ENCODE measurements at regions not wholly inside any gene's neighbourhood (a gene's known extent, or its start where the extent isn't known, plus 50 kb on each side); places are given as distances from the start of the nearest gene placed in this dataset.

- no peak overlapping the region for H3K9ac ChIP-seq
- no peaks in the 10 kb centered on the region for H3K36me3 ChIP-seq (ENCODE audit: control insufficient read depth, insufficient read depth, low read length)
- no peaks in the 10 kb centered on the region for H3K9me3 ChIP-seq (ENCODE audit: control insufficient read depth, low read length)
- H3K4me3 ChIP-seq (ENCODE audit: low read depth, low read length), result no peak overlapping the region
- H3K27me3 ChIP-seq (ENCODE audit: control insufficient read depth, insufficient read depth, low read length), result no peaks in the 10 kb centered on the region
- H3K79me2 ChIP-seq, result no peaks in the 10 kb centered on the region
- no peak for TF ChIP-seq CTCF (IDR thresholded peaks at IDR 0.05)
- no peak overlapping the region for H3K4me2 ChIP-seq (ENCODE audit: low read length)
- no peak overlapping the region for H3K27ac ChIP-seq
- no peaks in the 10 kb centered on the region for H3K4me1 ChIP-seq
- no peak overlapping the region for H2AFZ ChIP-seq
Observed at GRCh38 chr3:117254985-117255384, 545.4 kb downstream of the TUSC7 start.

GRCh38 chr3:117255736-117256135, 546.2 kb downstream of the TUSC7 start:
- no peak overlapping the region for H3K27ac ChIP-seq
- H2AFZ ChIP-seq, result no peak overlapping the region
- no peak overlapping the region for H3K4me2 ChIP-seq (ENCODE audit: low read length)
- H3K9ac ChIP-seq, result no peak overlapping the region
- H3K9me3 ChIP-seq (ENCODE audit: control insufficient read depth, low read length), result no peaks in the 10 kb centered on the region
- no peaks in the 10 kb centered on the region for H3K79me2 ChIP-seq
- no peak overlapping the region for H3K4me3 ChIP-seq (ENCODE audit: low read depth, low read length)
- H3K27me3 ChIP-seq (ENCODE audit: control insufficient read depth, insufficient read depth, low read length), result no peaks in the 10 kb centered on the region
- no peaks in the 10 kb centered on the region for H3K36me3 ChIP-seq (ENCODE audit: control insufficient read depth, insufficient read depth, low read length)
- no peak for TF ChIP-seq CTCF (IDR thresholded peaks at IDR 0.05)
- no peaks in the 10 kb centered on the region for H3K4me1 ChIP-seq

GRCh38 chr3:117261983-117262421, 552.4 kb downstream of the TUSC7 start:
- Histone ChIP-seq H3K4me1 (no peaks in the 10 kb centered on the region), H3K27ac (no peak overlapping the region), H3K27me3 (ENCODE audit: control insufficient read depth, insufficient read depth, low read length) (no peaks in the 10 kb centered on the region), H3K9me3 (ENCODE audit: control insufficient read depth, low read length) (no peaks in the 10 kb centered on the region), H2AFZ (peak overlapping the region; percentile 14), H3K36me3 (ENCODE audit: control insufficient read depth, insufficient read depth, low read length) (no peaks in the 10 kb centered on the region), H3K9ac (no peak overlapping the region), H3K79me2 (no peaks in the 10 kb centered on the region), H3K4me2 (ENCODE audit: low read length) (no peak overlapping the region), H3K4me3 (ENCODE audit: low read depth, low read length) (no peak overlapping the region)
- no peak for TF ChIP-seq CTCF (IDR thresholded peaks at IDR 0.05)

- Histone ChIP-seq H3K27me3 (ENCODE audit: control insufficient read depth, insufficient read depth, low read length) (no peaks in the 10 kb centered on the region), H2AFZ (no peak overlapping the region), H3K36me3 (ENCODE audit: control insufficient read depth, insufficient read depth, low read length) (no peaks in the 10 kb centered on the region), H3K4me1 (no peaks in the 10 kb centered on the region), H3K9me3 (ENCODE audit: control insufficient read depth, low read length) (no peaks in the 10 kb centered on the region), H3K4me2 (ENCODE audit: low read length) (no peak overlapping the region), H3K4me3 (ENCODE audit: low read depth, low read length) (no peak overlapping the region), H3K79me2 (no peaks in the 10 kb centered on the region), H3K27ac (no peak overlapping the region), H3K9ac (no peak overlapping the region)
- no peak for TF ChIP-seq CTCF (IDR thresholded peaks at IDR 0.05)
Observed at GRCh38 chr3:117263270-117263669, 553.7 kb downstream of the TUSC7 start.

- Histone ChIP-seq H2AFZ (no peak overlapping the region), H3K36me3 (ENCODE audit: control insufficient read depth, insufficient read depth, low read length) (no peaks in the 10 kb centered on the region), H3K9ac (no peak overlapping the region), H3K4me2 (ENCODE audit: low read length) (no peak overlapping the region), H3K4me3 (ENCODE audit: low read depth, low read length) (no peak overlapping the region), H3K27me3 (ENCODE audit: control insufficient read depth, insufficient read depth, low read length) (no peaks in the 10 kb centered on the region), H3K9me3 (ENCODE audit: control insufficient read depth, low read length) (no peaks in the 10 kb centered on the region), H3K79me2 (no peaks in the 10 kb centered on the region), H3K4me1 (no peaks in the 10 kb centered on the region), H3K27ac (no peak overlapping the region)
- no peak for TF ChIP-seq CTCF (IDR thresholded peaks at IDR 0.05)
Observed at GRCh38 chr3:117263745-117264144, 554.2 kb downstream of the TUSC7 start.

Measured in parathyroid adenoma (tissue), 2 donors.